ENCODE measurements at regions not wholly inside any gene's neighbourhood (a gene's known extent, or its start where the extent isn't known, plus 50 kb on each side); places are given as distances from the start of the nearest gene placed in this dataset.

DNA sequence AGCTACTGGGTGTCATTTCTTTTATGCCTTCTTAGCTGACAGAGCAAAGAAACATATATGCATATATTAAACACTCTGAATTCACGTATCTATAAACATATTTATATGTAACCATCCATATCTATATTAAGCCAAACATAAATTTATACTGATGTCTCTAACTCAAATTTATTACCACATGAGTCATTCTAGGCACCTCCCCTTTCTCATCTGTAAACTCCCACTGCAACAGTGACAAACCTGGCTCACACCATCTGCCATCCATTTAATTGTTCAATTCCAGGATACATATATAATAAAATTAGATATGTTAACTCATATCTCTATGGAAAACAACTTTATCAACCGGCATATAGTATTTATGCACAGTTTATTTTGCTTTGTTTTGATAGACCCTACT is 722.3 kb downstream of the SORCS1 start:
- TF ChIP-seq, protein P1, sequence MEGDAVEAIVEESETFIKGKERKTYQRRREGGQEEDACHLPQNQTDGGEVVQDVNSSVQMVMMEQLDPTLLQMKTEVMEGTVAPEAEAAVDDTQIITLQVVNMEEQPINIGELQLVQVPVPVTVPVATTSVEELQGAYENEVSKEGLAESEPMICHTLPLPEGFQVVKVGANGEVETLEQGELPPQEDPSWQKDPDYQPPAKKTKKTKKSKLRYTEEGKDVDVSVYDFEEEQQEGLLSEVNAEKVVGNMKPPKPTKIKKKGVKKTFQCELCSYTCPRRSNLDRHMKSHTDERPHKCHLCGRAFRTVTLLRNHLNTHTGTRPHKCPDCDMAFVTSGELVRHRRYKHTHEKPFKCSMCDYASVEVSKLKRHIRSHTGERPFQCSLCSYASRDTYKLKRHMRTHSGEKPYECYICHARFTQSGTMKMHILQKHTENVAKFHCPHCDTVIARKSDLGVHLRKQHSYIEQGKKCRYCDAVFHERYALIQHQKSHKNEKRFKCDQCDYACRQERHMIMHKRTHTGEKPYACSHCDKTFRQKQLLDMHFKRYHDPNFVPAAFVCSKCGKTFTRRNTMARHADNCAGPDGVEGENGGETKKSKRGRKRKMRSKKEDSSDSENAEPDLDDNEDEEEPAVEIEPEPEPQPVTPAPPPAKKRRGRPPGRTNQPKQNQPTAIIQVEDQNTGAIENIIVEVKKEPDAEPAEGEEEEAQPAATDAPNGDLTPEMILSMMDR (IDR thresholded peaks at IDR 0.05; ENCODE audit: insufficient read depth, missing control alignments) = no peak
- no peak for FAIRE-seq
- no peak for DNase-seq (ENCODE audit: insufficient read length, low spot score)

DNA sequence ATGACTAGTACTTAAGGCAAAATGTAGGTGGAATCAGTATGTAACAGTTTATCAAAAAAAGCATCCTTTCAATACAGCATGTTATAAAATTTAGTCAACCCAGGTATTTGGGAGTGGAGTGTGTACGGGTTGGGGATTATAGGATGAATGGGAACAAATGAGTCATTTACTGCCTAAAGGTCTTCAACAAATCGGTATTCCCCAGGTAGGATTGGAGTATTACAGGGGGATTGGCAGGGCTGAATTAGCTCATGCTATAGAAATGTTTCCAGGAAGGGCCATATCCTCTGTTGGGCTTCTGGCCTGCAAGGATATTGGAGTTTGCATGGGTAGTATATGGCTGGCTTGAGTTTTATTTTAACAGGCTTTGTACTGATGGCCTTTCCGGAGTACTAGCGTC is 723.7 kb downstream of the SORCS1 start:
- TF ChIP-seq, protein P1 (IDR thresholded peaks at IDR 0.05; ENCODE audit: insufficient read depth, missing control alignments) = no peak
- no peak for DNase-seq (ENCODE audit: insufficient read length, low spot score)
- no peak for FAIRE-seq

DNA sequence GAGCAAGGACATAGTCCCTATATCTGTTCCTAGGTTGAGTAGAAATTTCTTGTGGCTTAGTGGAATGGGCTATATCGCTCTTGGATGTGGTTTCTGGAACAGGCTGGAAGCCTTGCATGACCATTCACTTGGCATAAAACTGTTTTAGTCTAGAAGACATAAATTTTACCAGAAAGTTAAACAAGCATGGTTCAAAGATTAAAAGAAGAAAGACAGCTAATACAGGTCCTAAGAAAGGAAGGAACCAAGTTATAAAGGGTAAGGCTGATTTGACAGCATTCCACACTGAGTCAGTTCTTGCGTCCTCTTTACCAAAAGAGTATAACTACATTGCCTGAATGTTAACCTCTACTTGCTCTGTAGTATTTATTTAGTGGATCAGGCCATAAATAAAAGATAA is 724.2 kb downstream of the SORCS1 start:
- FAIRE-seq (no peak), DNase-seq (ENCODE audit: insufficient read length, low spot score) (no peak)
- TF ChIP-seq, protein P1 (IDR thresholded peaks at IDR 0.05; ENCODE audit: insufficient read depth, missing control alignments) = no peak

DNA sequence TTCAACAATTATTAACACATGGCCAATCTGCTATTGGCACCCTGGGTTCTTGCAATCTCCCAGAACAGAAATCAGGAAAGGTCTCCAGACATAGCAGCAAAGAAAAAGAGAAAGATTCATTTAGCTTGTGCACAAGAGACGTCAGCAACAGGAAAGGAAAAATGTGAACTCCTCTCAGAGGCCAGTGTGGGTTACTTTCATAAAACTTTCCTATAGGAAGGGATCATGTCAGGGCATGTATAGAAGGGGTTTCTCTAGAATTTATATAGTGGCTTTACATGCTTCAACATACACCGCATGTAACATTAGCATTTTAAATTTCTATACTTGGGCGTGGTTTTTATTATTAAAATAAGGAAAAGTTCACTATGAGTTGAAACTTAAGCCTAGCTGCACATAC is 725.1 kb downstream of the SORCS1 start:
- FAIRE-seq = no peak
- DNase-seq (ENCODE audit: insufficient read length, low spot score) = no peak
- TF ChIP-seq, protein P1 (IDR thresholded peaks at IDR 0.05; ENCODE audit: insufficient read depth, missing control alignments) = no peak

DNA sequence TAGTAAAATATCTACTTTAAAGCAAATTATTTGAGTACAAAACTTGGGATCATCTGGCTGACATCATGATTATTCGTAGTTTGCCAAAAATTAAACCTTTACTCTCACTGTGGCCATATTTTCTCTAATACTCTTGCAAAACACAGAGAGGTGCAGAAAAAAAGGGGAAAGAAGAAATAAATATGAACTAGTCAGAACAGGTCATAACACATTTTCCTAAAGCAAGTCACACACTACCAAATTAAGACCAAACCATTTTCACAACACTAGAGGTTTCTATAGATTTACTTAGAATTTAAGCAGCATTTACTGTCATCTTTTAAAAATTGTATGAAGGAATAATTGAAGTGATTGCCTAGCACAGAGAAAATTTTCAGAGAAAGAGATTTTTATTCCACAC is 726.1 kb downstream of the SORCS1 start:
- FAIRE-seq (no peak), DNase-seq (ENCODE audit: insufficient read length, low spot score) (no peak)
- TF ChIP-seq, protein P1 (IDR thresholded peaks at IDR 0.05; ENCODE audit: insufficient read depth, missing control alignments) = no peak

DNA sequence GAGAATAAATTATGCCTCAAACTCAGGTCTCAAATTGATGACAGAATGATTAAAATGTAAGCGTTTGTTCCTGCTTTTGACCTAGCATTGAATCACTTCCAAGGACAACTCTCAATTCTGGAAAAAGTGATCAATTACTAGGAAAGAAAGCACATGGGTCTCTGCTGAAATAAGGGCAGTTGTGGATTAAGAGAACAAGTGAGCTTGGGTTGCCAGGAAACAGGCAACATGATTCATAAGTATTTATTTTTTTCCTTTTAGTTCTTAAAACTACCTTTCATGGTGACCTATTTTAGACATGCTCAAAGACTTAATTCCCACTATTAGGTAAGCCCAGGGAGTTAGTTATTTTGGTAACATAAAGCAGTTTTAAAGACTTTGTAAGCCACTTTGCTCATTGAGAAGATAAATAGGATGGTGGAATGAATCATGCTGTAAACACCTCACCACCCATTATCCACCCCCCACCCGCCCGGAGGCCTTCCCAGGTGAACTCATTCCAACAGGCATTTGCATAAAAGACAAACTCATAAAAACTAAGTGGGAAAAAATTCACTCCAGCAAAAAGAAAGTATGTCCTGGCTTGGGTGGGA is 728.3 kb downstream of the SORCS1 start:
- no peak for FAIRE-seq
- TF ChIP-seq, protein P1 (IDR thresholded peaks at IDR 0.05; ENCODE audit: insufficient read depth, missing control alignments) = no peak
- DNase-seq (ENCODE audit: insufficient read length, low spot score) = no peak

DNA sequence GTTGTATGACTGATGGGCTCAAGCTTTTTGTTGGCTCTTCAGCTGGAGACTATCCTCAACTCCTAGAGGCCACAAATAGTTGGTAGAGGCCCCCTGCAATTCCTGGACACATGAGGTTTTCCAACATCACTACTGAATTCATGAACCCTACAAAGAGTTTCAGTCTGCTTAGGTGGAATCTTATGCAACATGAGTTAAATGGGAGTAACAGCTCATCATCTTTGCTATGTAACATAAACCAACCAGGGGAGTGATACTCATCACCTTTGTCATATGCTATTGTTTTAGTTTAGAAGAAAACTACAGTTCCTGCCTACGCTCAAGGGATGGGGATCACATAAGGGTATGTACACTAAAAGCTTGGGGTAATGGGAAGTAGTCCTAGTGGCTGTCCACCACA is 729.4 kb downstream of the SORCS1 start:
- no peak for FAIRE-seq
- TF ChIP-seq, protein P1 (IDR thresholded peaks at IDR 0.05; ENCODE audit: insufficient read depth, missing control alignments) = no peak
- DNase-seq (ENCODE audit: insufficient read length, low spot score) = no peak
